Thymus (tissue), 11 donors: ENCODE measurements at regions not wholly inside any gene's neighbourhood (a gene's known extent, or its start where the extent isn't known, plus 50 kb on each side); places are given as distances from the start of the nearest gene placed in this dataset.

ENCODE experiments used
- DNase-seq, 9 donors: peaks; one replicate each; pipeline ENCODE4 v3.0.0-alpha.2; 2013; ENCODE audit warnings: low spot score in 9 of 9, low read depth in 6 of 9, missing footprints in 1 of 9
- H3K27ac ChIP-seq, 2 donors: one replicate each; pipeline ENCODE4 v1.5.1; 2013; ENCODE audit warnings: control low read depth in 1 of 2, low read depth in 1 of 2, low read length in 1 of 2, mild to moderate bottlenecking in 1 of 2, moderate library complexity in 1 of 2
- H3K27me3 ChIP-seq, 2 donors: one replicate each; pipeline ENCODE4 v1.5.1; 2013; ENCODE audit warnings: low read length in 1 of 2; ENCODE audit not compliant: control insufficient read depth in 2 of 2, insufficient read depth in 1 of 2
- H3K36me3 ChIP-seq, 2 donors: one replicate each; pipeline ENCODE4 v1.5.1; 2013; ENCODE audit warnings: low read length in 1 of 2, mild to moderate bottlenecking in 1 of 2, moderate library complexity in 1 of 2; ENCODE audit not compliant: control insufficient read depth in 2 of 2, insufficient read depth in 2 of 2
- H3K4me1 ChIP-seq, 2 donors: one replicate each; pipeline ENCODE4 v1.5.1; 2013; ENCODE audit warnings: low read length in 2 of 2; ENCODE audit not compliant: control insufficient read depth in 2 of 2, insufficient read depth in 2 of 2
- H3K4me3 ChIP-seq, 2 donors: one replicate each; pipeline ENCODE4 v1.5.1; 2013; ENCODE audit warnings: low read length in 2 of 2, control low read depth in 1 of 2, mild to moderate bottlenecking in 1 of 2
- H3K9me3 ChIP-seq, 2 donors: one replicate each; pipeline ENCODE4 v1.5.1; 2013; ENCODE audit warnings: low read length in 1 of 2, mild to moderate bottlenecking in 1 of 2; ENCODE audit not compliant: control insufficient read depth in 2 of 2, insufficient read depth in 1 of 2
- WGBS: extraction: QIAGEN DNeasy Blood & Tissue Kit; methylation state at CpG from one replicate; pipeline ENCODE4 v1.1.7; 2013; 5-methylcytosine and 5-hydroxymethylcytosine counted together
- donor health status: healthy.

- no peaks in the 10 kb centered on the region for H3K36me3 ChIP-seq
- no peaks in the 10 kb centered on the region for H3K4me1 ChIP-seq
- DNase-seq: no peak
- no peak overlapping the region for H3K4me3 ChIP-seq
- WGBS: 97% methylated on average over 3 of the region's 3 CpGs
- no peak overlapping the region for H3K27ac ChIP-seq
- no peaks in the 10 kb centered on the region for H3K27me3 ChIP-seq
- no peaks in the 10 kb centered on the region for H3K9me3 ChIP-seq
Observed at GRCh38 chr2:67873916-67874315, 188.9 kb downstream of the C1D start.

- H3K4me1 ChIP-seq: no peaks in the 10 kb centered on the region
- no peaks in the 10 kb centered on the region for H3K9me3 ChIP-seq
- WGBS: 95% methylated on average over 3 of the region's 3 CpGs
- DNase-seq: no peak
- no peak overlapping the region for H3K27ac ChIP-seq
- no peak overlapping the region for H3K4me3 ChIP-seq
- H3K36me3 ChIP-seq: no peaks in the 10 kb centered on the region
- H3K27me3 ChIP-seq: no peaks in the 10 kb centered on the region
Observed at GRCh38 chr2:67876176-67876575, 186.6 kb downstream of the C1D start.

DNA sequence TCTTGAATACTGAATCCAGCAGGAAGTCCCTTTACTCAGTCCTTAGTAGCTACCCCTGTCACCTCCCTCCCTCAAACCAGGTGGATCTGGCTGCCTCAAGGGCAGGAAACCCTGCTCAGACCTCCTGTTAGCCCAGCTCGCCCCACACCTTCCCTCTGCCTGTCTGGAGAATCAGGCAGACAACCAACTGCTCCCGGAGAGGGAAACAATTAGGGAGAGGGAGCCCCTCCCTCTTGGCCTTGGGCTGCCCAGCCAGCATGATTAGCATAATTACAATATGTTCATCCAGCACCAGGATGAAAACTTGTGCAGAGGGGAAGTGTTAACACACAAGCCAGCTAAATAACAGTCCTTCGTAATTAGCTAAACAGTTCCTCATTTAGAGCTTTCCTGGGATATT, 185.5 kb downstream of the C1D start:
- Histone ChIP-seq H3K36me3 (no peaks in the 10 kb centered on the region), H3K9me3 (no peaks in the 10 kb centered on the region), H3K4me1 (no peaks in the 10 kb centered on the region), H3K4me3 (no peak overlapping the region), H3K27me3 (no peaks in the 10 kb centered on the region), H3K27ac (no peak overlapping the region)
- WGBS: 60% methylated on average over 3 of the region's 3 CpGs
- no peak for DNase-seq

- WGBS: 91% methylated on average over 1 of the region's 1 CpG
- Histone ChIP-seq H3K36me3 (no peaks in the 10 kb centered on the region), H3K9me3 (no peaks in the 10 kb centered on the region), H3K4me1 (no peaks in the 10 kb centered on the region), H3K27ac (no peak overlapping the region), H3K4me3 (no peak overlapping the region), H3K27me3 (no peaks in the 10 kb centered on the region)
- DNase-seq: no peak
Observed at GRCh38 chr2:67878743-67879142, 184.1 kb downstream of the C1D start.

GRCh38 chr2:67879586-67880290, 183.1 kb downstream of the C1D start:
- Histone ChIP-seq H3K4me3 (no peak overlapping the region), H3K27me3 (no peaks in the 10 kb centered on the region), H3K9me3 (no peaks in the 10 kb centered on the region), H3K36me3 (no peaks in the 10 kb centered on the region), H3K27ac (no peak overlapping the region), H3K4me1 (no peaks in the 10 kb centered on the region)
- no peak for DNase-seq
- WGBS: 91% methylated on average over 4 of the region's 4 CpGs

DNA sequence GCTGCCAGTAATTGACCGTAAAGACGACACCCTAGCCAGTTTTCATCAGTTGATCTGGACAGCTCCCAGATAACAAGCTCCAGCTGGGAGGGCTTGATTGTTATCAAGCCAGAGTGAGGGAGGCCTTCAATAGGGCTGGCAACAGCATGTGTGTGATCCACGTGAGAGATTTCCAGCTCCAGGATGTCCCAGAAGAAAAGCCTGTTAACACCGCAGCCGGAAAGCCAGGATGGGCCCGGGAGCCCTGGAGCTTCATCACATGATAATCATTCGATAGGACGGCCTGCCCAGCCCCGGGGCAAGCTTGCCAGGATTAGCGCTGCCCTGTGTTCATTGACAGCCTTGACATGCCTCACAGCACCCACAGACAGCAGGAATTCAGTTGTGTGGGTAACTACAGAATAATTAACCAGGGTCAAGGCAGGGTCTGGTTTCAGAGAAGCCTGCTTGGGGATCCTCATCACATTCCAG, 182.5 kb downstream of the C1D start:
- Histone ChIP-seq H3K9me3 (no peaks in the 10 kb centered on the region), H3K27ac (no peak overlapping the region), H3K4me1 (no peaks in the 10 kb centered on the region), H3K27me3 (no peaks in the 10 kb centered on the region), H3K36me3 (no peaks in the 10 kb centered on the region), H3K4me3 (no peak overlapping the region)
- WGBS: 83% methylated on average over 10 of the region's 10 CpGs
- DNase-seq: no peak

GRCh38 chr2:67881816-67882215, 181.0 kb downstream of the C1D start:
- Histone ChIP-seq H3K9me3 (no peaks in the 10 kb centered on the region), H3K36me3 (no peaks in the 10 kb centered on the region), H3K4me3 (no peak overlapping the region), H3K27me3 (no peaks in the 10 kb centered on the region), H3K4me1 (no peaks in the 10 kb centered on the region), H3K27ac (no peak overlapping the region)
- DNase-seq: no peak
- WGBS: 90% methylated on average over 4 of the region's 4 CpGs

DNA sequence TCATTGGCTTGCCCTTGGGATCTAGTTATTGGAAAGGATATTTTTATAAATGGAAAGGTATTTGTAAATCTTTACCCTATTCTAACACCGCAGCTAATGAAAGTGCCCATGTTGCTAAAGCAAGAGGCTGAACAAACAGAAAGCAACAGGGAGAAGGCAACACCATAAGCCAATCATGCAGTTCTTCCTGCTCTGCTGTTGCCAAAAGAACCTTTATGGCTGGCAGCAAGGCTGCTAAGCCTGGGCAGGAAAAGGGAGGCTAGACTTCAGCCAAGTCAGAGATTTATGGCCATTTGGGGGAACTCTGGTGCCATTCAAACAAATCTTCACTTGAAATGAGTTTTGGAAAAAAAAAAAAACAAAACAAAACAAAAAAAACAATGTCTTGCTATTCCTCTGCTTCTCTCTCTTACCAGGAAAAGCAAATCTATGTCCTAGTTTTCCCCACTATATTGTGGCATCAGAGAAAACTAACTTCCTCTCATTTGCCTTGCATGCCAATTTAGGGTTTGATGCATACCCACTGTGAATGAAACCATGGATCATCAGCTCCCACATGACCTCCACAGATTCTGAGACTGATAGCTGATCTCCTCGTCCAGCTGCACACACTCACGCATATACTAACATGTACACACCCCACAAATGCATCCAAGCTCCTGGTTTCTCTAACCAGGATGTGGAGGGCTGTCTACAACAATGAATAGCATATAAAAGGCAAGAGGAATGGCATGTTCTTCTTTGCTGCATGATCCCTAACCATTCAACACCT, 179.3 kb downstream of the C1D start:
- Histone ChIP-seq H3K36me3 (no peaks in the 10 kb centered on the region), H3K4me3 (no peak overlapping the region), H3K27ac (no peak overlapping the region), H3K9me3 (no peaks in the 10 kb centered on the region), H3K4me1 (no peaks in the 10 kb centered on the region), H3K27me3 (no peaks in the 10 kb centered on the region)
- no peak for DNase-seq
- 80% methylated on average over 3 of the region's 3 CpGs for WGBS

DNA sequence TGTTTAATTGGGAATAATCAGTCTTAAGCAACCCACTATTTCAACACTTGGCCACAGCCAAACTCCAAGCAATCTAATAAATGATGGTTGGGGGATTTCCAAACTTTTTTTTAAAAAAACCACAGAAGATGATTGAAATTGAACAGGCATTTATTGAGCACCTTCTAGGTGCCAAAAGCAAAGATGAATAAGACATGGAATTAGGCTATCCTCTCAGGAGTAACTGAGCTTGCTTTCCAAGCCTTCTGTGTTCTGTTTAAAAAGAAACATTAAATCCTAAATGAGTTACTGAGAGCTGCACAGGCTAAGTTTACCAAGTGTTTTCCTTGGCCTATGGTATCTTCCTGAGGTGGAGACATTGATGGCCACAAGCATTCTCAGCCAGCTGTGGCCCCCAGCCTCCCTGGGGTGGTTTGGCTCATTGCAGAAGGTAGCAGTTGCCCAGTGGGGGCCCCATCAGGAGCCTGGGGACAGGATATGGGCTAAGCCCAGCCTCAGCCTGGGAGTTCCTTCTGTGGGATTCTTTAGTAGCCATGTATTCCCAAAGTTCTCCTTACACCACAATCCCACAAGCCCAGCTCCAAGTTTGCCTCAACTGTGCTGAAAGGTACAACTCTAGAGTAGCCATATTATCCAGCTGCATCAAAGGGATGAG, 174.3 kb downstream of the C1D start:
- Histone ChIP-seq H3K27me3 (no peaks in the 10 kb centered on the region), H3K9me3 (no peaks in the 10 kb centered on the region), H3K4me1 (no peaks in the 10 kb centered on the region), H3K36me3 (no peaks in the 10 kb centered on the region), H3K27ac (no peak overlapping the region), H3K4me3 (no peak overlapping the region)
- DNase-seq: no peak
